HCT116 (cell line): ENCODE measurements at regions not wholly inside any gene's neighbourhood (a gene's known extent, or its start where the extent isn't known, plus 50 kb on each side); places are given as distances from the start of the nearest gene placed in this dataset.

Source experiments
- ATAC-seq: fragments of 200-7000 bp; cut with Tn5 transposase; 2 replicates; pipeline ENCODE4 v1.9.1; 2020; ENCODE audit warnings: mild to moderate bottlenecking, moderate library complexity
- BruUV-seq: library from RNA; stranded (reverse); fragments of 400-500 nt; replicated peaks from 2 replicates; lab custom pipeline; 2021; lab: Mats Ljungman, UMichigan
- CTCF ChIA-PET: fragments of 300-600 bp; sonication (Branson Sonifier 250); formaldehyde crosslinking; loops from one replicate; lab custom pipeline; 2021; ENCODE audit warnings: antibody characterized with exemption; lab: Charles Lee
- POLR2A ChIA-PET: fragments of 300-600, 350-600 bp; sonication (Branson Sonifier 250); formaldehyde crosslinking; loops from one replicate; lab custom pipeline; 2021; ENCODE audit warnings: antibody characterized with exemption; lab: Charles Lee
- RAD21 ChIA-PET, 2 experiments: fragments of 300-600 bp; sonication (Branson Sonifier 250); formaldehyde crosslinking; loops; one replicate each; lab custom pipeline; 2023; ENCODE audit warnings: low total read pairs in 2 of 2; ENCODE audit not compliant: uncharacterized antibody in 2 of 2, unreplicated experiment in 2 of 2, low non-redundant PET in 1 of 2; lab: Charles Lee
- DNase-seq: peaks from one replicate; pipeline ENCODE4 v3.0.0-alpha.2; 2010; ENCODE audit warnings: low read depth, low spot score
- H2AFZ ChIP-seq: fragments of 200-600 bp; shearing (Covaris generic), sonication (generic); 2 replicates; pipeline ENCODE4 v1.6.1; 2017; ENCODE audit warnings: low read depth, mixed run types, mixed read lengths, antibody characterized with exemption, low read length; ENCODE audit not compliant: poor library complexity, severe bottlenecking
- H3K27ac ChIP-seq: 2 replicates; pipeline ENCODE4 v1.5.1; 2012; ENCODE audit warnings: low read depth, low read length
- H3K27me3 ChIP-seq: fragments of 200-600 bp; sonication (generic); 2 replicates; pipeline ENCODE4 v1.6.1; 2016; ENCODE audit warnings: mixed run types, low read length, mixed read lengths; ENCODE audit not compliant: insufficient read depth
- H3K36me3 ChIP-seq, 2 experiments: fragments of 200-500 bp in 1 of 2; fragments of 200-600 bp in 1 of 2; sonication (Bioruptor generic) in 1 of 2; sonication (generic) in 1 of 2; 2 replicates each; pipeline versions ENCODE4 v1.5.1 to v1.6.1; 2014 to 2016; ENCODE audit warnings: low read length in 2 of 2, inconsistent platforms in 1 of 2, mixed read lengths in 1 of 2, mixed run types in 1 of 2; ENCODE audit not compliant: insufficient read depth in 2 of 2, control insufficient read depth in 1 of 2
- H3K4me1 ChIP-seq, 2 experiments: fragments of 200-600 bp in 1 of 2; sonication (generic) in 1 of 2; 2 replicates each; pipeline versions ENCODE4 v1.5.1 to v1.6.1; 2012 to 2017; ENCODE audit warnings: low read length in 2 of 2, inconsistent platforms in 1 of 2, mild to moderate bottlenecking in 1 of 2, mixed read lengths in 1 of 2, mixed run types in 1 of 2, moderate library complexity in 1 of 2; ENCODE audit not compliant: insufficient read depth in 2 of 2, control insufficient read depth in 1 of 2
- H3K4me2 ChIP-seq: fragments of 200-600 bp; sonication (generic); 2 replicates; pipeline ENCODE4 v1.6.1; 2017; ENCODE audit warnings: mixed run types, low read length, mixed read lengths
- H3K4me3 ChIP-seq, 2 experiments: fragments of 200-600 bp in 1 of 2; sonication (generic) in 1 of 2; replicated peaks in 1 of 2; 2 replicates each; pipeline ENCODE4 v1.5.1; 2011 to 2016; ENCODE audit warnings: low read length in 2 of 2, control low read depth in 1 of 2, low read depth in 1 of 2, mild to moderate bottlenecking in 1 of 2, mixed read lengths in 1 of 2, mixed run types in 1 of 2
- H3K79me2 ChIP-seq: fragments of 200-600 bp; sonication (generic); 2 replicates; pipeline ENCODE4 v1.6.1; 2017; ENCODE audit warnings: mild to moderate bottlenecking, mixed run types, low read length, moderate library complexity, mixed read lengths; ENCODE audit not compliant: insufficient read depth
- H3K9ac ChIP-seq: fragments of 200-600 bp; sonication (generic); 2 replicates; pipeline ENCODE4 v1.6.1; 2016; ENCODE audit warnings: low read length, mixed read lengths
- H3K9me2 ChIP-seq: fragments of 200-600 bp; sonication (generic), shearing (Covaris generic); 2 replicates; pipeline ENCODE4 v1.6.1; 2017; ENCODE audit warnings: mixed run types, mild to moderate bottlenecking, moderate library complexity; ENCODE audit not compliant: insufficient read depth
- H3K9me3 ChIP-seq, 2 experiments: fragments of 200-500 bp in 1 of 2; fragments of 200-600 bp in 1 of 2; sonication (Bioruptor generic) in 1 of 2; sonication (generic) in 1 of 2; 2 replicates each; pipeline ENCODE4 v1.6.1; 2014 to 2017; ENCODE audit warnings: low read length in 2 of 2, mixed read lengths in 2 of 2, inconsistent platforms in 1 of 2, low read depth in 1 of 2, mild to moderate bottlenecking in 1 of 2, mixed run types in 1 of 2, moderate library complexity in 1 of 2; ENCODE audit not compliant: control insufficient read depth in 1 of 2, insufficient read depth in 1 of 2
- H4K20me1 ChIP-seq: fragments of 200-600 bp; sonication (generic), shearing (Covaris generic); 2 replicates; pipeline ENCODE4 v1.6.1; 2017; ENCODE audit warnings: mixed run types, mild to moderate bottlenecking, moderate library complexity; ENCODE audit not compliant: insufficient read depth
- CBX3 ChIP-seq: IDR thresholded peaks from 2 replicates; pipeline ENCODE4 v1.6.1; 2012; ENCODE audit warnings: low read depth
- ELF1 ChIP-seq: IDR thresholded peaks from 2 replicates; pipeline ENCODE4 v1.6.1; 2012; ENCODE audit warnings: low read depth, borderline replicate concordance
- EZH2 ChIP-seq: fragments of 200-600 bp; sonication (generic); IDR thresholded peaks from 2 replicates; pipeline ENCODE4 v1.6.1; 2017; ENCODE audit warnings: antibody characterized with exemption, mixed run types
- EZH2phosphoT487 ChIP-seq: fragments of 200-600 bp; IDR thresholded peaks from 2 replicates; pipeline ENCODE4 v1.6.1; 2018; ENCODE audit warnings: antibody characterized with exemption, borderline replicate concordance
- FOSL1 ChIP-seq: IDR thresholded peaks from 2 replicates; pipeline ENCODE4 v1.6.1; 2012; ENCODE audit warnings: low read depth
- JUND ChIP-seq: IDR thresholded peaks from 2 replicates; pipeline ENCODE4 v1.6.1; 2012
- MAX ChIP-seq: IDR thresholded peaks from 2 replicates; pipeline ENCODE4 v1.6.1; 2012
- POLR2A ChIP-seq: IDR thresholded peaks from 2 replicates; pipeline ENCODE4 v1.7.0; 2011; ENCODE audit warnings: borderline replicate concordance; ENCODE audit not compliant: insufficient read depth, insufficient read length; ENCODE audit errors: extremely low read depth
- POLR2AphosphoS5 ChIP-seq: IDR thresholded peaks from 2 replicates; pipeline ENCODE4 v1.6.1; 2011; ENCODE audit warnings: mild to moderate bottlenecking, low read depth, low read length, moderate library complexity
- REST ChIP-seq: IDR thresholded peaks from 2 replicates; pipeline ENCODE4 v1.6.1; 2012; ENCODE audit warnings: low read depth
- SIN3A ChIP-seq: IDR thresholded peaks from 2 replicates; pipeline ENCODE4 v1.6.1; 2012; ENCODE audit warnings: low read depth
- SRF ChIP-seq: IDR thresholded peaks from 2 replicates; pipeline ENCODE4 v1.6.1; 2012; ENCODE audit warnings: low read depth
- TCF7L2 ChIP-seq: IDR thresholded peaks from 2 replicates; pipeline ENCODE4 v1.7.0; 2011; ENCODE audit warnings: borderline replicate concordance, inconsistent platforms; ENCODE audit not compliant: insufficient read depth, insufficient read length; ENCODE audit errors: extremely low read depth
- ZBTB33 ChIP-seq: IDR thresholded peaks from 2 replicates; pipeline ENCODE4 v1.6.1; 2011; ENCODE audit warnings: mild to moderate bottlenecking, low read length, moderate library complexity; ENCODE audit not compliant: insufficient replicate concordance; ENCODE audit errors: extremely low read depth
- ZFX ChIP-seq: fragments of 450-650 bp; IDR thresholded peaks from 2 replicates; pipeline ENCODE4 v1.6.1; 2017
- intact Hi-C: fragments of 100-400 bp; cut with micrococcal nuclease; formaldehyde crosslinking; loops from 2 replicates; pipeline ENCODE4 v1.10.0; 2022

- intact Hi-C loops = loop anchor here (5.0 to 10.0 kb wide), 2 partner anchors 325 to 1617 kb away; no protein-coding TSS in a partner anchor
- Histone ChIP-seq H3K4me1 (peaks cover 0 to 7% of the 10 kb centered on the region in 2 experiments; a peak in 2 of 4 replicates), H3K27ac (no peak overlapping the region), H3K27me3 (no peaks in the 10 kb centered on the region), H3K9me2 (no peaks in the 10 kb centered on the region), H3K36me3 (no peaks in the 10 kb centered on the region), H2AFZ (no peak overlapping the region), H3K79me2 (no peaks in the 10 kb centered on the region), H3K4me2 (no peak overlapping the region), H3K4me3 (no peak overlapping the region), H3K9ac (no peak overlapping the region), H3K9me3 (no peaks in the 10 kb centered on the region), H4K20me1 (no peaks in the 10 kb centered on the region)
- ChIA-PET CTCF (no interaction called here), POLR2A (no interaction called here), RAD21 (no interaction called here)
- no peak for TF ChIP-seq JUND
- no peak for TF ChIP-seq POLR2A
- no peak for TF ChIP-seq SRF
- TF ChIP-seq TCF7L2 = no peak
- no peak for TF ChIP-seq FOSL1
- no peak for TF ChIP-seq POLR2AphosphoS5
- no peak for TF ChIP-seq REST
- TF ChIP-seq ZBTB33 = no peak
- TF ChIP-seq EZH2 = no peak
- TF ChIP-seq EZH2phosphoT487 = no peak
- no peak for TF ChIP-seq ELF1
- no peak for TF ChIP-seq SIN3A
- TF ChIP-seq MAX = no peak
- TF ChIP-seq ZFX = no peak
- no peak for TF ChIP-seq CBX3
- no TSS peak for BruUV-seq
- ATAC-seq (no peak), DNase-seq (no peak)
These were observed 130.4 kb downstream of the LARP7 start for GRCh38 chr4:112767386-112767785.
